Natural killer cell (primary cell): ENCODE measurements at regions not wholly inside any gene's neighbourhood (a gene's known extent, or its start where the extent isn't known, plus 50 kb on each side); places are given as distances from the start of the nearest gene placed in this dataset.

Experiments used
- ATAC-seq, 3 donors: fragments of 150-1000 bp in 2 of 3; fragments of 200-7000 bp in 1 of 3; cut with Tn5 transposase; 1 replicate in 1 of 3; 2 replicates in 2 of 3; pipeline ENCODE4 v1.10.0; 2021; ENCODE audit warnings: mild to moderate bottlenecking in 2 of 3, moderate library complexity in 2 of 3
- DNase-seq, 2 donors: peaks; one replicate each; pipeline versions ENCODE4 v3.0.0 to v3.0.0-alpha.2; 2013 to 2021; ENCODE audit warnings: mixed read lengths in 1 of 2
- H3K27ac ChIP-seq: one replicate; pipeline ENCODE4 v1.5.1; 2013; ENCODE audit warnings: mild to moderate bottlenecking, low read length
- H3K27me3 ChIP-seq: one replicate; pipeline ENCODE4 v1.6.1; 2013; ENCODE audit warnings: low read length; ENCODE audit not compliant: control insufficient read depth, insufficient read depth
- H3K36me3 ChIP-seq: one replicate; pipeline ENCODE4 v1.6.1; 2013; ENCODE audit warnings: low read length; ENCODE audit not compliant: control insufficient read depth, insufficient read depth
- H3K4me1 ChIP-seq: one replicate; pipeline ENCODE4 v1.6.1; 2013; ENCODE audit warnings: low read length; ENCODE audit not compliant: control insufficient read depth, insufficient read depth
- H3K4me3 ChIP-seq: one replicate; pipeline ENCODE4 v1.5.1; 2013; ENCODE audit warnings: low read length
- H3K9me3 ChIP-seq: one replicate; pipeline ENCODE4 v1.6.1; 2013; ENCODE audit warnings: low read length; ENCODE audit not compliant: control insufficient read depth, insufficient read depth
- H3K27ac Mint-ChIP-seq, 2 donors: one replicate each; pipeline ENCODE4 v1.8.0; 2022; ENCODE audit warnings: mild to moderate bottlenecking in 2 of 2, mixed read lengths in 2 of 2, moderate library complexity in 1 of 2
- H3K27me3 Mint-ChIP-seq, 2 donors: one replicate each; pipeline ENCODE4 v1.8.0; 2022; ENCODE audit warnings: low read depth in 2 of 2, mixed read lengths in 2 of 2
- H3K36me3 Mint-ChIP-seq: one replicate; pipeline ENCODE4 v1.8.0; 2022; ENCODE audit warnings: mixed read lengths
- H3K4me1 Mint-ChIP-seq, 2 donors: one replicate each; pipeline ENCODE4 v1.8.0; 2022; ENCODE audit warnings: mixed read lengths in 2 of 2
- H3K4me3 Mint-ChIP-seq: one replicate; pipeline ENCODE4 v1.8.0; 2022; ENCODE audit warnings: mild to moderate bottlenecking, moderate library complexity, mixed read lengths
- H3K9me3 Mint-ChIP-seq, 2 donors: one replicate each; pipeline ENCODE4 v1.8.0; 2022; ENCODE audit warnings: mixed read lengths in 2 of 2
- CTCF ChIP-seq: fragments of 200-600 bp; IDR thresholded peaks from one replicate; pipeline ENCODE4 v1.8.0; 2022; ENCODE audit warnings: antibody characterized with exemption
- WGBS: methylation state at CpG from one replicate; pipeline ENCODE4 v1.1.7; 2013; ENCODE audit warnings: missing lambda C conversion rate; ENCODE audit not compliant: insufficient coverage; 5-methylcytosine and 5-hydroxymethylcytosine counted together
- intact Hi-C: fragments of 100-400 bp; cut with micrococcal nuclease; formaldehyde crosslinking; loops from one replicate; pipeline ENCODE4 v1.14.2; 2022

- Mint-ChIP-seq H3K27me3 (no peaks in the 10 kb centered on the region), H3K36me3 (peaks cover 5% of the 10 kb centered on the region), H3K27ac (no peak overlapping the region), H3K4me3 (no peak overlapping the region), H3K4me1 (no peaks in the 10 kb centered on the region), H3K9me3 (peaks cover 8 to 11% of the 10 kb centered on the region in 2 donors)
- H3K4me3 ChIP-seq: no peak overlapping the region
- intact Hi-C loops: no loop called here
- DNase-seq (no peak), ATAC-seq (no peak)
- H3K27ac ChIP-seq: no peak overlapping the region
- no peaks in the 10 kb centered on the region for H3K36me3 ChIP-seq
- TF ChIP-seq CTCF: no peak
- H3K27me3 ChIP-seq: no peaks in the 10 kb centered on the region
- 84% methylated on average over 3 of the region's 3 CpGs for WGBS
- no peaks in the 10 kb centered on the region for H3K9me3 ChIP-seq
- no peaks in the 10 kb centered on the region for H3K4me1 ChIP-seq
Measured at GRCh38 chr2:220451438-220451837, 824.0 kb downstream of the SLC4A3 start.

GRCh38 chr2:220452561-220452960 is 825.1 kb downstream of the SLC4A3 start:
- DNase-seq (no peak), ATAC-seq (no peak)
- H3K27me3 ChIP-seq: no peaks in the 10 kb centered on the region
- H3K9me3 ChIP-seq: no peaks in the 10 kb centered on the region
- no peaks in the 10 kb centered on the region for H3K4me1 Mint-ChIP-seq
- H3K27ac Mint-ChIP-seq: no peak overlapping the region
- H3K36me3 Mint-ChIP-seq: no peaks in the 10 kb centered on the region
- intact Hi-C loops: no loop called here
- WGBS: 75% methylated on average over 1 of the region's 2 CpGs
- no peak overlapping the region for H3K4me3 Mint-ChIP-seq
- TF ChIP-seq CTCF: no peak
- H3K27ac ChIP-seq: no peak overlapping the region
- H3K4me3 ChIP-seq: no peak overlapping the region
- H3K4me1 ChIP-seq: no peaks in the 10 kb centered on the region
- H3K36me3 ChIP-seq: no peaks in the 10 kb centered on the region
- H3K9me3 Mint-ChIP-seq: peaks cover 5% of the 10 kb centered on the region in 2 donors
- no peaks in the 10 kb centered on the region for H3K27me3 Mint-ChIP-seq

GRCh38 chr2:220455351-220455990 is 828.0 kb downstream of the SLC4A3 start:
- no peaks in the 10 kb centered on the region for H3K36me3 Mint-ChIP-seq
- Histone ChIP-seq H3K27ac (no peak overlapping the region), H3K27me3 (no peaks in the 10 kb centered on the region), H3K36me3 (no peaks in the 10 kb centered on the region), H3K4me3 (no peak overlapping the region), H3K4me1 (no peaks in the 10 kb centered on the region), H3K9me3 (no peaks in the 10 kb centered on the region)
- no peak for TF ChIP-seq CTCF
- intact Hi-C loops: no loop called here
- DNase-seq (no peak), ATAC-seq (no peak)
- H3K9me3 Mint-ChIP-seq: peaks cover 2 to 3% of the 10 kb centered on the region in 2 donors
- H3K27ac Mint-ChIP-seq: no peak overlapping the region
- 81% methylated on average over 2 of the region's 3 CpGs for WGBS
- no peaks in the 10 kb centered on the region for H3K27me3 Mint-ChIP-seq
- no peak overlapping the region for H3K4me3 Mint-ChIP-seq
- H3K4me1 Mint-ChIP-seq: no peaks in the 10 kb centered on the region

- H3K27me3 Mint-ChIP-seq: no peaks in the 10 kb centered on the region
- no peak overlapping the region for H3K4me3 ChIP-seq
- H3K36me3 Mint-ChIP-seq: no peaks in the 10 kb centered on the region
- H3K4me3 Mint-ChIP-seq: no peak overlapping the region
- H3K27ac ChIP-seq: no peak overlapping the region
- no peak overlapping the region for H3K27ac Mint-ChIP-seq
- no peak for TF ChIP-seq CTCF
- H3K27me3 ChIP-seq: no peaks in the 10 kb centered on the region
- H3K36me3 ChIP-seq: no peaks in the 10 kb centered on the region
- no peaks in the 10 kb centered on the region for H3K4me1 Mint-ChIP-seq
- ATAC-seq: no peak
- peaks cover 2 to 3% of the 10 kb centered on the region in 2 donors for H3K9me3 Mint-ChIP-seq
- intact Hi-C loops: no loop called here
- DNase-seq: no peak
- no peaks in the 10 kb centered on the region for H3K9me3 ChIP-seq
- no peaks in the 10 kb centered on the region for H3K4me1 ChIP-seq
Measured at GRCh38 chr2:220458051-220458450, 830.6 kb downstream of the SLC4A3 start.
